ENCODE measurements at regions not wholly inside any gene's neighbourhood (a gene's known extent, or its start where the extent isn't known, plus 50 kb on each side); places are given as distances from the start of the nearest gene placed in this dataset.

DNA sequence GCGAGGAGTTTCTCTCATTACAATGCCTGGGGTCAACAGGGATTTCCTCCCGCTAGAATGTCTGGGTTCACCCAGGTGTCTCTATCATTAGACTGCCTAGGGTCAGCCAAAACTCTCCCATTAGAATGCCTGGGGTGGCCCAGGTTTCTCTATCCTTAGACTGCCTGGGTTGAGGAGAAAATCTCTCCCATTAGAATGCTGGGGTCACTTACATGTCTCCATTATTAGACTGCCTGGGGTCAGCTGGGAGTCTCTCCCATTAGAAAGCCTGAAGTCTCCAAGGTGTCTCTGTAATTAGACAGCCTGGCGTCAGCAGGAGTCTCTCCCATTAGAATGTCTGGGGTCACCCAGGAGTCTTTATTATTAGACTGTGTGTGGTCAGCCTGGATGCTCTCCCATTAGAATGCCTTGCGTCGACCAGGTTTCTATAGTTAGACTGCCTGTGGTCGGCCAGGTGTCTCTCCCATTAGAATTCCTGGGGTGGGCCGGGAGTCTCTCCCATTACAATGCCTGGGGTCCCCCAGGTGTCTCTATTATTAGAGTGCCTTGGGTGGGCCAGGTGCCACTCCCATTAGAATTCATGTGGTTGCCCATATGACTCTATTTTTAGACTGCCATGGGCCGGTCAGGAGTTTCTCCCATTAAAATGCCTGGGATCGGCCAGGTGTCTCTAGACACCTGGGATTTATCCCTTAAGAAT lies 2272.1 kb downstream of the TP53TG3F start:
- DNase-seq (ENCODE audit: low read depth), result no peak

DNA sequence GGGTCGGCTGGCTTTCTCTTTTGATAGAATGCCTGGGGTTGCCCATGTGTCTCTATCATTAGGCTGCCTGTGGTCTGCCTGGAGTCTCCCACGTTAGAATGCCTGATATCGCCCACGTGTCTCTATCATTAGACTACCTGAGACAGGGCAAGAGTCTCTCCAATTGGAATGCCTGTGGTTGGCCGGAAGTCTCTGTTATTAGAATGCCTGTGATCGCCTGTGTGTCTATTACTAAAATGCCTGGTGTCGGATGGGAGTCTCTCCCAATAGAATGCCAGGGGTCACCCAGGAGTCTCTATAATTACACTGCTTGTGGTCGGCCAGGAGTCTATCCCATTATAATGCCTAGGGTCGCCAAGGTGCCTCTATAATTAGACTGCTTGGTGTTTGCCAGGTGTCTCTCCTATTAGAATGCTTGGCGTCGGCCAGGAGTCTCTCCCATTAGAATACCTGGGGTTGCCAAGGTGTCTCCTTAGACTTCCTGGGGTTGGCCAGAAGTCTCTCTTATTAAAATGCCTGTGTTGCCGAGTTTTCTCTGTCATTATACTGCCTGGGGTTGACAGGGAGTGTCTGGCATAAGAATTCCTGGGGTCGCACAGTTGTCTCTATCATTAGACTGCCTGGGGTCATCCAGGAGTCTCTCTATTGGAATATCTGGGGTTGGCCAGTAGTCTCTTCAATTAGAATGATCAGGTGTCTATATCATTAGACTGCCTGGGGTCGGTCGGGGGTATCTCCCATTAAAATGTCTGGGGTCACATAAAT lies 2272.8 kb downstream of the TP53TG3F start:
- no peak for DNase-seq (ENCODE audit: low read depth)

- DNase-seq (ENCODE audit: low read depth), result no peak
These were observed 2274.0 kb downstream of the TP53TG3F start for GRCh38 chr16:35733278-35733965.

DNA sequence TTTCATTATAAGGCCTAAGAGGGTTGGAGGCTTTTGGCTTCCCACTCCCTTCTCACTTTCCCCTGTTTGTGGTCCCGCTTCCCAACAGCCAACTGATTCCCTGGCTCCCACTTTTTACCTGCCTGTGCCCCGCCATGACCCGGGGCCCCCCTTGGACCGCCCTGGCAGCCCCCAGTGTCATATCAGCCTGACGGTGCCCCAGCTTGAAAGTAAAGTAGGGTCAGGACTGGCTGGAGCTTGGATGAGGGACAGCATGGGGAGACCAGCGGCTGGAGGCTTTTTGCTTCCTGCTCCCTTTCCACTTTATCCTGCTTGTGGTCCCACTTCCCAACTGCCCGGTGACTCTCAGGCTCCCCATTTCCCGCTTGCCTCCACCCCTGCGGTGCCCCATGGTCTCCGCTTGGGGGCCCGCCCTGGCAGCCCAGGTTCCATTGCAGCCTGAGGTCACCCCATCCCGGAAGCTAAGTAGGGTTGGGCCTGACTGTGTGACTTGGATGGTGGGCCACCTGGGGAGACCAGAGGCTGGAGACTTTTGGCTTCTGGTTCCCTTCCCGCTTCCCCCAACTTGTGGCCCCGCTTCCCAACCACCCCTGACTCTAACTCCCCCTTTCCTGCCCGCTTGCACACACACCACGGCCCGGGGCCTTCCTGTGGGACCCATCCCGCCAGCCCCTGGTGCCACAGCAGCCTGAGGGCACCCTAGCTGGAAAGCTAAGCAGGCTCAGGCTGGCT lies 2274.7 kb downstream of the TP53TG3F start:
- no peak for DNase-seq (ENCODE audit: low read depth)

- DNase-seq (ENCODE audit: low read depth), result no peak
These were observed 2275.5 kb downstream of the TP53TG3F start for GRCh38 chr16:35734728-35735402.

DNA sequence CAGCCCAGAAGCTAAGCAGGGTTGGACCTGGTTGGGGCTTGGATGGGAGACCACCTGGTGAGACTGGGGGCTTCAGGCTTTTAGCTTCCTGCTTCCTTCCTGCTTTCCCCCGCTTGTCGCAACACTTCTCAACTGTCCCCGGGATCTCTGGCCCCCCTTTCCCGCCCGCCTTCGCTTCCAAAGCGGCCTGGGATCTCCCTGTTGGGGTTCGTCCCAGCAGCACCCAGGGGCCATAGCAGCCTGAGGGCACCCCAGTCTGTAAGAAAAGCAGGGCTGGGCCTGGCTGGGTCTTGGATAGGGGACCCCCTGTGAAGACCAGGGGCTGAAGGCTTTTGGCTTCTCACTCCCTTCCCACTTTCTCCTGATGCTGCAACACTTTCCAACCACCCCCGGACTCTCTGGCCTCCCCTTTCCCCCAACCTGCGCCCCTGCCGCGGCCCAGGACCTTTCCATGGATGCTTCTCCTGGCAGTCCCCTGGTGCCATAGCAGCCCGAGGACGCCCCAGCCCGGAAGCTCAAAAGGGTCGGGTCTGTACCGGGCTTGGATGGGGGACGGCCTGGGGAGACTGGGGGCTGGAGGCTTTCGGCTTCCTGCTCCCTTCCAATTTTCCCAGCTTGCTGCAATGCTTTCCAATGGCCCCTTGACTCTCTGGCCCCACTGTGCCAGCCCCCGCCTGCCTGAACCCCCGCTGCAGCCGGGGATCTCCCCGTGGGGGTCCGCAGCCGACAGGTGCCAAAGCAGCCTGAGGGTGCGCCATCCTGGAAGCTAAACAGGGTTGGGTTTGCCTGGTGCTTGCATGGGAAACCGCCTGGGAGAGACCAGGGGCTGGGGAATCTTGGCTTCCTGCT lies 2276.2 kb downstream of the TP53TG3F start:
- no peak for DNase-seq (ENCODE audit: low read depth)

DNA sequence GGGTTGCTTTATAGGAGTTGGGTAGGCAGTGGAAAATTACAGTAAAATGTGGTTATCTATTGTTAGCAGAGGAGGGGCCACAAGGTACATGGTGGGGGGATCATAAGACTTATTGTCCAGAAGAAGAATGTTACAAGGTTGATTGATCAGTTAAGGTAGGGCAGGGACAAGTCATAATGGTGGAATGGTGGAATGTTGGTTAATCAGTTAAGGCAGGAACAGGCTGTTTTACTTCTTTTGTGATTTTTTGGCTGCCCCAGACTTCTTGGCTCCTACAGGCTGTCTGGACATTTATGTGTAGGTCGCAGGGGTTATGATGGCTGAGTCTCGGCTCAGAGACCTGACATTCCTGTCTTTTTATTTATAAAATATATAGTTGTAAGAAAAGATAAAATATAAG lies 2277.1 kb downstream of the TP53TG3F start:
- DNase-seq (ENCODE audit: low read depth), result no peak

DNA sequence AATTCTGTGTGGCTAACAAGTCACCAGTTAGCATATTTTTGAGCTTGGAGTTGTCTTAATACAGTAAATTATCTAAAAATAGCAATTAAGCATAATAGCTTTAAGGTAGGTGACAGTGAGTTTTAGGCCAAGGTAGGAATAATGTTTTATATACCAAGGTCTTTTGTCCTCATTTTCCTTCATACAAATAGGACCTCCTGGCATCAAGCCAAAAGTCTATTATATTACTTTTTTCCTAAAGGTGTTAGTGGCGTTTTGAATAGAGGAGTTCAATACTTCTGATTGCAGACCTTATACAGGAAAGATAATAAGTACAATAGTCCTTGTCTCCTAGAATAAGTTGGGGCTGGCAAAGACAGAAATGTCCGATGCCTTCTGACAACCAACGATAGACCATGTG lies 2277.7 kb downstream of the TP53TG3F start:
- DNase-seq (ENCODE audit: low read depth), result no peak

- no peak for DNase-seq (ENCODE audit: low read depth)
These were observed 2282.1 kb downstream of the TP53TG3F start for GRCh38 chr16:35741546-35741945.

DNA sequence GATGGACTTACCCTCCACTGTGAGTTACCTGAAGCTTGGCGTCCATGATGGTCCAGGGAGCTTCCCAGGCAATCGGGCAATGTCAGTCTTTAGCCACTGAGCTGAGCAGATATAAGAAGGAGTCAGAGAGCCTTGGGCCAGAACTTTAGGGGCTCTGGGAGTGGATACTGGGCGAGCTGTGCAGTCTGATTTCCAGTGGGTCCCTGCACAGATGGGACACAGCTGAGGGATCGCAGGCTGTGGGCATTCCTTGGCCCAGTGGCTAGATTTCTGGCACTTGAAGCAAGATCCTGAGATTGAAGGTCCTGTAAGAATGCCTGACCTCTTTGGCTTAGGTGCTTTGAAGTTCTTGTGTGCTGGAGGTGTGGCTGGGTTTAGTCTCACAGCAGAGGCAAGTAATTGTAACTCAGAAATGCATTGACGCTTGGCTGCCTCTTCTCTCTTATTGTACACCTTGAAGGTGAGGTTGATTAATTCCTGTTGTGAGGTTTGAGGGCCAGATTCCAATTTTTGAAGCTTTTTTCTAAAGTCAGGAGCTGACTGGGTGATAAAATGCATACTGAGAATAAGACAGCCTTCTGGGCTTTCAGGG lies 2283.8 kb downstream of the TP53TG3F start:
- DNase-seq (ENCODE audit: low read depth), result no peak

GRCh38 chr16:35744084-35744483 lies 2284.7 kb downstream of the TP53TG3F start:
- no peak for DNase-seq (ENCODE audit: low read depth)

GRCh38 chr16:35744726-35745125 lies 2285.3 kb downstream of the TP53TG3F start:
- DNase-seq (ENCODE audit: low read depth), result no peak

GRCh38 chr16:35745191-35745590 lies 2285.8 kb downstream of the TP53TG3F start:
- DNase-seq (ENCODE audit: low read depth), result no peak

- DNase-seq (ENCODE audit: low read depth), result no peak
These were observed 2286.4 kb downstream of the TP53TG3F start for GRCh38 chr16:35745821-35746248.

DNA sequence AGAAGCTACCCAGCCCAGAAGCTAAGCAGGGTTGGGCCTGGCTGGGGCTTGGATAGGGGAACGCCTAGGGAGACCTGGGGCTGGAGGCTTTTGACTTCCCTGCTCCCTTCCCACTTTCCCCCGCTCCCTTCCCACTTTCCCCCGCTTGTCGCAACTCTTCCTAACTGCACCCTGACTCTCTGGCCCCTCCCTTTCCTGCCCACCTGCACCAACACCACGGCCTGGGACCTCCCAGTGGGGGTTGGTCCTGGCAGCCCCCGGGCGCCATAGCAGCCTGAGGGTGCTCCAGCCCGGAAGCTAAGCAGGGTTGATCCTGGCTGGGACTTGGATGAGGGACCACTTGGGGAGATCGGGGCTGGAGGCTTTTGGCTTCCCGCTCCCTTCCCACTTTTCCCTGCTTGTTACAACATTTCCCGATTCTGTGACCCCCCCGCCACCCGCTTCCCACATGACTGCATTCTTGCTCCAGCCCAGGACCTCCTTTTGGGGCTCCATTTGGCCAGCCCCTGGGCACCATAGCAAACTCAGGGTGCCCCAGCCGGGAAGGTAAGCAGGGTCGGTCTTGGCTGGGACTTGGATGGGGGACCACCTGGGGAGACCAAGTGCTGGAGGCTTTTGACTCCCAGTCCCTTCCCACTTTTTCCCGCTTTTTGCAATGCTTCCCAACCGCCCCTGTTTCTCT lies 2287.0 kb downstream of the TP53TG3F start:
- no peak for DNase-seq (ENCODE audit: low read depth)

DNA sequence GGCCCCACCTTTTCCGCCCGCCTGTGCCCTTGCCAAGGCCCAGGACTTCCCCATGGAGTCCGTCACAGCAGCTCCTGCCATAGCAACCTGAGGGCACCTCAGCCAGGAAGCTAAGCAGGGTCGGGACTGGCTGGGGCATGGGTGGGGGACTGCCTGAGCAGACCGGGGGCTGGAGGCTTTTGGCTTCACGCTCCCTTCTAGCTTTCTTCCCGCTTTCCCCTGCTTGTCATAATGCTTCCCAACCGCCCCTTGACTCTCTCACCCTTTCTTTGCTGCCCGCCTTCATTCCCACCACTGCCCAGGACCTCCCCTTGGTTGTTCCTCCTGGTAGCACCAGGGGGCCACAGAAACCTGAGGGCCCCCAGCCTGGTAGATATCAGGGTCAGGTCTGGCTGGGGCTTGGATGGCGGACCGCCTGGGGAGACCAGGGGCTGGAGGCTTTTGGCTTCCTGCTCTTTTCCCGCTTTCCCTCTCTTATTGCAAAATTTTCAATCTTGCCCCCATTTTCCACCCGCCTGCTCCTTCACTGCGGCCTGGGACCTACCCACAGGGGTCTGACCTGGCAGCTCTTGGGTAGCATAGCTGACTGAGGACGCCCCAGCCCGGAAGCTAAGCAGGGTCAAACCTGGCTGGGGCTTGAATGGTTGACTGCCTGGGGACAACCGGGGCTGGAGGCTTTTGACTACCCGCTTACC lies 2287.7 kb downstream of the TP53TG3F start:
- DNase-seq (ENCODE audit: low read depth), result no peak

GRCh38 chr16:35747658-35748455 lies 2288.4 kb downstream of the TP53TG3F start:
- no peak for DNase-seq (ENCODE audit: low read depth)
